Bronchial epithelial cell (primary cell): ENCODE measurements at regions not wholly inside any gene's neighbourhood (a gene's known extent, or its start where the extent isn't known, plus 50 kb on each side); places are given as distances from the start of the nearest gene placed in this dataset.

Experiments used
- DNase-seq: peaks from one replicate; pipeline ENCODE4 v3.0.0-alpha.2; 2010; ENCODE audit warnings: low read depth
- FAIRE-seq: peaks from 2 replicates; lab custom pipeline; 2011; peaks lifted over from hg19 to GRCh38; lab: Jason Lieb, UNC
- H3K27me3 ChIP-seq: 2 replicates; pipeline ENCODE4 v1.5.1; 2011; ENCODE audit warnings: low read length; ENCODE audit not compliant: control insufficient read depth, insufficient read depth
- H3K36me3 ChIP-seq: 2 replicates; pipeline ENCODE4 v1.5.1; 2011; ENCODE audit warnings: low read length; ENCODE audit not compliant: control insufficient read depth, insufficient read depth
- H3K4me3 ChIP-seq: 2 replicates; pipeline ENCODE4 v1.5.1; 2011; ENCODE audit warnings: mild to moderate bottlenecking, low read depth, low read length, control low read depth
- CTCF ChIP-seq: IDR thresholded peaks from 2 replicates; pipeline ENCODE4 v1.5.1; 2011; ENCODE audit warnings: mild to moderate bottlenecking, moderate library complexity, low read length, control low read depth, inconsistent platforms; ENCODE audit not compliant: insufficient read depth, severe bottlenecking

DNA sequence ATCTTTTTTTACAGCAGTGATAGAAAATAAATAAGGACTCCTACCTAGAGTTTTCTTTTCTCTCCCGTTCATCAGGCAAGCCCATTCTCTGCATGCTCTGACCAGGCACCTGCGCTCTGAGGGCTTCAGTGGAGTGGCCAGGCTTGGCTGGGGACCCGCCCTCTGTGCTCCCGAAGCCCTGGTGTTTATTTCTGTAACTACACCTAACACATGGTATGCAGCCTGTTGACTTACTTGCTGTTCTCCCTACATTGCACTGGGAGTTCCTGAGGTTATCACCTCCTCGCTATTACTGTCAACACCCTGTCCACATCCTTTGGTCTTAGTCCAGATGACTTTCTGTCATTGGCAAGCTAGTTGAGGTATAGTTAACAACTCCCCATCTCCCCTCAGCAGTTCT lies 317.7 kb downstream of the LPIN1 start:
- Histone ChIP-seq H3K27me3 (no peaks in the 10 kb centered on the region), H3K36me3 (no peaks in the 10 kb centered on the region), H3K4me3 (no peak overlapping the region)
- DNase-seq, result no peak
- TF ChIP-seq CTCF, result no peak
- FAIRE-seq, result no peak

DNA sequence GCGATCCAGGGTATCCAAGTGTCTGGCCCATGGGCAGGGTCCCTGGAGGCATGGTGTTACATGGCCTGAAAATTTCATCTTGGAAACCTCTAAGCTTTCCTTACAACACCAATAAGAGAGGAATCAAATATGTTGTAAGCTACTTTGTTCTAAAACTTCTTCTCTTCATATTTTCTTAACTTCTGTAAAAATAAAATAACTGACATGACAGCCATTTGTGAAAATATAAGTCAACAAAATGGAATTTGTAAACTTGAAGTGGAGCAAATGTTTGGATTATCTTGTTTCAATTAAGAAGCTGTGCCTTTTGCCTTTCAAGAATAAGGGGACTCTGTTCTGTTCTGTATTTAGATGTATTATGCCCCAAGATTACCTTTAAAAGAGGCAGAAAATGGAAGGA lies 319.7 kb downstream of the LPIN1 start:
- no peaks in the 10 kb centered on the region for H3K36me3 ChIP-seq
- no peaks in the 10 kb centered on the region for H3K27me3 ChIP-seq
- no peak overlapping the region for H3K4me3 ChIP-seq
- TF ChIP-seq CTCF, result no peak
- DNase-seq (no peak), FAIRE-seq (no peak)

DNA sequence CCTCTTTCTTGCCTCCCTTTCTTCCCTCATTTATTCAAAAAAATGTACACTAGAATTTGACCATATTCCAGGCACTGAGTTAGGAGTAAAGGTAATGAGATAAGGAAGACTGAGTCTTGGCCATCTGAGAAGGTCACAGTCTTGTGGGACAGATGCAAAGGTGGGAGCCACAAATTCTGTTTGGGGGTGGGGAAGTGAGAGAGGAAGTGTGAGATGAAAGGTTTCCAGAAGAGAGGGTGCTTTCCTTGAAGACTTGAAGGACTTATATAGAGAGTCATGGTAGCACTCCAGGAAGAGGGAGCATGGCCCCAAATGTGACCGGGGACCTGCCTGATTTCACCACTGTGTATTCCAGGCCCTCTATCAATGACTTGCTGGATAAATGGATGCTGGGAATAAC lies 320.6 kb downstream of the LPIN1 start:
- FAIRE-seq (no peak), DNase-seq (no peak)
- Histone ChIP-seq H3K27me3 (no peaks in the 10 kb centered on the region), H3K4me3 (no peak overlapping the region), H3K36me3 (no peaks in the 10 kb centered on the region)
- TF ChIP-seq CTCF, result no peak

GRCh38 chr2:12068796-12069538 lies 322.5 kb downstream of the LPIN1 start:
- DNase-seq (no peak), FAIRE-seq (no peak)
- no peak overlapping the region for H3K4me3 ChIP-seq
- no peak for TF ChIP-seq CTCF
- H3K27me3 ChIP-seq, result peaks cover 3% of the 10 kb centered on the region
- no peaks in the 10 kb centered on the region for H3K36me3 ChIP-seq

GRCh38 chr2:12070153-12070552 lies 323.7 kb downstream of the LPIN1 start:
- Histone ChIP-seq H3K4me3 (no peak overlapping the region), H3K27me3 (peaks cover 3% of the 10 kb centered on the region), H3K36me3 (no peaks in the 10 kb centered on the region)
- no peak for FAIRE-seq
- TF ChIP-seq CTCF, result no peak
- DNase-seq, result no peak

- H3K36me3 ChIP-seq, result no peaks in the 10 kb centered on the region
- no peak for TF ChIP-seq CTCF
- FAIRE-seq, result no peak
- DNase-seq, result no peak
- no peak overlapping the region for H3K4me3 ChIP-seq
- H3K27me3 ChIP-seq, result peaks cover 3% of the 10 kb centered on the region
Measured at GRCh38 chr2:12070581-12070980, 324.1 kb downstream of the LPIN1 start.
